ENCODE measurements at regions not wholly inside any gene's neighbourhood (a gene's known extent, or its start where the extent isn't known, plus 50 kb on each side); places are given as distances from the start of the nearest gene placed in this dataset.

- no peak for DNase-seq
Measured at GRCh38 chr4:19700992-19701391, 550.7 kb upstream of the SLIT2 start.

GRCh38 chr4:19698961-19699360 lies 552.7 kb upstream of the SLIT2 start:
- DNase-seq = no peak

GRCh38 chr4:19694812-19695211 lies 556.9 kb upstream of the SLIT2 start:
- DNase-seq = no peak

GRCh38 chr4:19693936-19694570 lies 557.7 kb upstream of the SLIT2 start:
- DNase-seq = no peak

GRCh38 chr4:19689511-19689910 lies 562.2 kb upstream of the SLIT2 start:
- no peak for DNase-seq

- no peak for DNase-seq
Measured at GRCh38 chr4:19686456-19686855, 565.2 kb upstream of the SLIT2 start.

GRCh38 chr4:19684084-19684483 lies 567.6 kb upstream of the SLIT2 start:
- no peak for DNase-seq

GRCh38 chr4:19683426-19683825 lies 568.3 kb upstream of the SLIT2 start:
- no peak for DNase-seq

GRCh38 chr4:19677211-19677610 lies 574.5 kb upstream of the SLIT2 start:
- DNase-seq = no peak

- no peak for DNase-seq
Measured at GRCh38 chr4:19675172-19675811, 576.4 kb upstream of the SLIT2 start.

GRCh38 chr4:19659101-19659500 lies 592.6 kb upstream of the SLIT2 start:
- DNase-seq = no peak

GRCh38 chr4:19657856-19658255 lies 593.8 kb upstream of the SLIT2 start:
- DNase-seq = no peak

- no peak for DNase-seq
Measured at GRCh38 chr4:19655666-19656065, 596.0 kb upstream of the SLIT2 start.

GRCh38 chr4:19650903-19651864 lies 600.5 kb upstream of the SLIT2 start:
- DNase-seq = no peak

GRCh38 chr4:19645589-19645988 lies 606.1 kb upstream of the SLIT2 start:
- no peak for DNase-seq

GRCh38 chr4:19636451-19636850 lies 615.3 kb upstream of the SLIT2 start:
- DNase-seq = no peak

- no peak for DNase-seq
Measured at GRCh38 chr4:19631814-19632213, 619.9 kb upstream of the SLIT2 start.

- no peak for DNase-seq
Measured at GRCh38 chr4:19623866-19624265, 627.8 kb upstream of the SLIT2 start.

GRCh38 chr4:19615086-19615689 lies 636.5 kb upstream of the SLIT2 start:
- DNase-seq = no peak

- DNase-seq = no peak
Measured at GRCh38 chr4:19614171-19614570, 637.5 kb upstream of the SLIT2 start.

GRCh38 chr4:19596342-19596741 lies 655.4 kb upstream of the SLIT2 start:
- no peak for DNase-seq

GRCh38 chr4:19592391-19592790 lies 659.3 kb upstream of the SLIT2 start:
- DNase-seq = no peak

Data from activated gamma-delta T cell (primary cell).